Right renal cortex interstitium (tissue), 3 donors: ENCODE measurements at regions not wholly inside any gene's neighbourhood (a gene's known extent, or its start where the extent isn't known, plus 50 kb on each side); places are given as distances from the start of the nearest gene placed in this dataset.
"Not testable (repeated sequence)": the region's sequence is repeated elsewhere in the genome, so short reads cannot be mapped to it uniquely, and the experiment has no call there.

Experiments used
- DNase-seq, 3 donors: peaks; one replicate each; pipeline ENCODE4 v3.0.0-alpha.2; 2013; ENCODE audit warnings: low read depth in 3 of 3, low spot score in 2 of 3

DNA sequence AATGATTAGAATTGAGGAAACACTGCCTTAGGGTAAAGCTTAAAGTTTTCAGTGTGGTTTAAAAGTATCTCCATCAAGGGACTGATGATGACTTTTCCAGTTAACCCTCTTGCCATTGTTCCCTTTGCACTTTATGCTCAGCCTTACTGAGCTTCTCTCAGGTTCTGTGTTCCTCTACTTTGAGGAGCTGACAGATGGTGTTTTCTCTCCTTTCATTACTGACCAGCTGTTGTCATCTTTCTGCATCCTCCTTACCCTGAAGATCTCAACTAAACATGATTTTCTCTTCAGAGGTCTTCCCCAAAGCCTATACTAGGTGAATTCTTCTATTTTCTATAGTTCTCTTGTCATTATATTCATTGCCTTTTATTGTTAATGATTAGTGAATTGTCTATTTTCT, 475.6 kb upstream of the SYNCRIP start:
- no peak for DNase-seq

DNA sequence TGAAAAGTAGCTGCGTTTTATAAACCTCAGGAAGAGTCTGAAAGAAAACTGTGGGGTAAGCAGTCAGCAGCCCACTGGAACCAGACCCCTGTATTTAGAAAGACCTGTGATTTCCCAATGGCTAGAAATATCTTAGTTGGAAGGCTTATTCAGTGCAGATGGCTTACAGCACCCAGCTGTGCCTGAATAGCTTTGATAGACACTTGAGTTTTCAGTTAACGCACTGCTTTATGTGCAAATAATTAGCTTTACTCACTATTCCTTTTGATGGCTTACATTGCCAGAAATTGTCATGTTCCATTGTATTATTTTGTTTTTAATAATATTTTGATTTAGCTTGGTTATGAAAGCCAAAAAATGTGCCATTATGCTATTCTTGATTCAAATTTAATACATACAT, 465.3 kb upstream of the SYNCRIP start:
- no peak for DNase-seq

DNA sequence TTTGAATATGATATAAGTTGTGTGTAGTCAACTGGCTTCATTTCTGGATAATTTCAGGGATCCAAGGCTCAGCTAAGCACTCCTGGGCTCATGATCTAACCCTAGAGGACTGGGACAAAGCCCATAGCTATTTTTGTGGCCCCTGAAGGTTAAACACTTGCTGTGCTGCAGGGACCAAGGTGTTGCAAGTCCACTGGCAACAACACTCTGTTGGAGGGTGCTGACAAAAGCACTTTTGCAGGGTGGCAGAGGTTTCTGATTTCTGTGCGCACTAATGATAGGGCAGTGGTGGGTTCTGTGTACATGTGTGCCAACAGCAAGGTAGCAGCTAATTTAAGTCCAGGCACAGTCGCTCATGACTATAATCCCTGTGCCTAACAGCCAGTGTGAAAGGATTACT, 445.3 kb upstream of the SYNCRIP start:
- no peak for DNase-seq

DNA sequence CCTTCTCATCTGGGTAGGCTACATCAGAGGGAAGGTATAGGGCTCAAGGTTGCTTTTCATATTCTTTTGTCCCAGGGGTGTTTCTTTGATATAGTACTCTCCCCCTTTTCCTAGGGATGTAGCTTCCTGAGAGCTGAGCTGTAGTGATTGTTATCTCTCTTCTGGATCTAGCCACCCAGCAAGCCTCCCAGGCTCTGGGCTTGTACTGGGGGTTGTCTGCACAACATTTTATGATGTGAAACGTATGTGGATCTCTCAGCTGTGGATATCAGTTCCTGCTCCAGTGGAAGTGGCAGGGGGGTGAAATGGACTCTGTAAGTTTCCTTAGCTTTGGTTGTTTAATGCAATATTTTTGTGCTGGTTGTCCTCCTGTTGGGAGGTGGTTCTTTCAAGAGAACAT, 437.3 kb upstream of the SYNCRIP start:
- DNase-seq, result no peak

DNA sequence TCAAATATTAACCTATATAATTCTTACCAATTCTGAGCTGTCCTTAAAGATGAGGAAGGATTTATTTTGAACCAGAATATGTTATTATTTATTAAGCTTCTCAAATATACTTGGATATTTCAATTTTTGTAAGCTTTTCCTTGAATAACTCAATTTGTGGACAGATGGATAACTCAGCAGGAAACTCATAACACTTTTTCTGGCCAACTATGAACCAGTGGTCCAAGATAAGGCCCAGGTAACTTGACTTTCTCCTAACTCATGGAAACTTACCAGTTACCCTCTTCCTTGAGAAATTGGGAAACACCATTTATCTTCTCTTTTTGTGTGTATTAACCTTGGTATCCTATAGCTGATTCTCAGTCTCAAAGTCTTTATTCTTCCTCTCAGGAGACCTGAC, 427.5 kb upstream of the SYNCRIP start:
- DNase-seq, result no peak

DNA sequence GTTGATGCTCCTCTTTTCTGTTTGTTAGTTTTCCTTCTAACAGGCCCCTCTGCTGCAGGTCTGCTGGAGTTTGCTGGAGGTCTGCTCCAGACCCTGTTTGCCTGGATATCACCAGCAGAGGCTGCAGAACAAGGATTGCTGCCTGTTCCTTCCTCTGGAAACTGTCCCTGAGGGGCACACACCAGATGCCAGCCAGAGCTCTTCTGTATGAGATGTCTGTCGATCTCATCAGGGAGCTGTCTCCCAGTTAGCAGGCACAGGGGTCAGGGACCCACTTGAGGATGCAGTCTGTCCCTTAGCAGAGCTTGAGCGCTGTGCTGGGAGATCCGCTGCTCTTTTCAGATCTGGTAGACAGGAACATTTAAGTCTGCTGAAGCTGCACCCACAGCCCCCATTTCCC, 422.3 kb upstream of the SYNCRIP start:
- DNase-seq, result not testable (repeated sequence)

DNA sequence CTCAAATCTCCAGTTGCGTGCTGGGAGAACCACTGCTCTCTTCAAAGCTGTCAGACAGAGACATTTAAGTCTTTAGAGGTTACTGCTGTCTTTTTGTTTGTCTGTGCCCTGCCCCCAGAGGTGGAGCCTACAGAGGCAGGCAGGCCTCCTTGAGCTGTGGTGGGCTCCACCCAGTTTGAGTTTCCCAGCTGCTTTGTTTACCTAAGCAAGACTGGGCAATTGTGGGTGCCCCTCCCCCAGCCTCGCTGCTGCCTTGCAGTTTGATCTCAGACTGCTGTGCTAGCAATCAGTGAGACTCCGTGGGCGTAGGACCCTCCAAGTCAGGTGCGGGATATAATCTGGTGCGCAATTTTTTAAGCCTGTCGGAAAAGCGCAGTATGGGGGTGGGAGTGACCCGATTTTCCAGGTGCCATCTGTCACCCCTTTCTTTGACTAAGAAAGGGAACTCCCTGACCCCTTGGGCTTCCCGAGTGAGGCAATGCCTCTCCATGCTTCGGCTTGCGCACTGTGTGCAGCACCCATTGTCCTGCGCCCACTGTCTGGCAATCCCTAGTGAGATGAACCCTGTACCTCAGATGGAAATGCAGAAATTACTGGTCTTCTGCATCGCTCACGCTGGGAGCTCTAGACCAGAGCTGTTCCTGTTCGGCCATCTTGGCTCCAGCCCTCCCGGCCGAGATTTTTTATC, 414.8 kb upstream of the SYNCRIP start:
- DNase-seq, result not testable (repeated sequence)

DNA sequence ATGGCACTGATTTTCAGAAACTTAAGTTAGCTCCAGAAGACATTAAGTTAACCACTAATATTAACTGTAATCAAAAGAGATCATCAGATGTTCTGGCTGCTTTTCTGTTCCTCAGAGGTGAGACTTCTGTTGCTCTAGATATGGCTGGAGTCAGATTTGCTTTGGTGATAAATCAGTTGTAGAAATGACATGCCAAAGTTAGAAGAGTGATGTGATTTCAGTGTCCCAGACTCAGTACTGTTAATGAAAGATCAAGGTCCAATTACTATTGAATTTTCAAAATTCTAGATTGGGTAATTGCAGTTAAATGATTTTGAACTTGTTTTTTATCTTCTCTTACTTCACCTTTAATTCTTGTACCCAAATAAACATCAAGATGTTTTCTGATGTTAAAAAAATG, 402.4 kb upstream of the SYNCRIP start:
- no peak for DNase-seq

DNA sequence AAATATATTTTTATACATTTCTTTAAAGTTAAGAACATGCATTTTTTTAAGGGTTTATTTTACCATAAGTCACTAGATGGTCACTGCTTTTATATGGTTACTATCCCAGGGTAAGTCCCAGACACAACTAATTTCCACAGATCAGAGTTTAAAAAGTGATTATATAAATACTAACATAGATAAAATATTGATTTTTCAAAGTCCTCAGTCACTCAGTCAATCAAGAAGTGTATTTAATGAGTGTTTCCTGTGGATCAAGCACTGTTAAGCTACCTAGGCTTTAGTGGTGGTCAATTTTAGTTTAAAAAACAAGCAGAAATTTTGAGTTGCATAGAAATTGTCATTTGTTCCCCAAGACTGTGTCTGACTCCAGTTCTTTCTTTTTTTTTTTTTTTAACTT, 399.5 kb upstream of the SYNCRIP start:
- no peak for DNase-seq

DNA sequence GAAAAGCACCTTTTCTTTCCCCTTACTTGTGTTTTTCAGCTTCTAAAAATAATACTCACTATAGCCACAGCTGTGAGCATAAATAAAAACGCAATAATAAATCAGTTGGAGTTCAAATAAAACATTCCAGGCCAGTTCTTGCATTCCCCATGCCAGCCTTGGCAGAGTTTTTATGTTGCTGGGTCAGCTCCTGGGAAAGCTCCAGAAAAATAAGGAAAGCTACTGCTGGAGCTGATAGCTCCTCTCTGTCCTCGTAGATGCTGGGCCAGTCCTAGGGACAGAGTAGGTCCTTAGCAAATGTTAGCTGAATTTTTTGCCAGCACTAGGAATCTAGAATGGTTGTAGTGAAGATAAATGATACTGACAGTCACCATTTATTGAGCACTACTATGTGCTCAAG, 389.0 kb upstream of the SYNCRIP start:
- DNase-seq, result no peak

DNA sequence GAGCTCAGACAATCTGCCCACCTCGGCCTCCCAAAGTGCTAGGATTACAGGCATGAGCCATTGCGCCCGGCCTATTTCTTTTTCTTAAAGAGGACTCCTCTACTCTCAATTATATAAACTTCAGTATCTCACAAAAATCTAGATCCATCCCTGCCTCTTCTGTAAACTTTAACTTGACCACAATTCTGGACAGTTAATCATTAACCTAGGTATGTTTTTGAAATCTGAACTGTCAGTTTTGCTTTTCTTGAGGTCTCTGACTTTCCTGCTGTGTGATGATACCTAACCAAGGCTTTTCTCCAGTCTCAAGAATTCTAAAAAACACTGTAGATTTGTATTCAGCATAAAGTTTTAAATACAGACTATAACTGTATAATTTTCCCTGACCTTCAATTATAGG, 388.2 kb upstream of the SYNCRIP start:
- DNase-seq, result no peak

DNA sequence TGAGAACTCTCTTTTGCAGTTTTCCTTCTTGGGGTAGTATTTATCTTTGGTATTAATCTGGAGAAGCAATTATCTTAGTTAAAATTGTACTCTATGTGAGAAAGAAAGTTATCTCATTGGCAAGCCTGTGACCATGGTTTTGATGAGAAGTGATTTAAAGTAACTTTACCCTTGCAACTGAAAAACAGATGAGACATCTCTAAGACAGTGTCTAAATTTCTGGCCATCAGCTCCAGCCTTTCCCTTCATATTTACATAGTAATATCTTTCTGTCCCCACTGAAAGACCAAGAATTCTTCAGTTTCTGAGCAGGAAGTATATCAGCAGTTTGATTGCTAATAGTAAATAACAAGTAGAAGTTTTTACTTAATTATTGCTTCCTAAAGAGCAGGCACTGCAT, 386.1 kb upstream of the SYNCRIP start:
- DNase-seq, result no peak

DNA sequence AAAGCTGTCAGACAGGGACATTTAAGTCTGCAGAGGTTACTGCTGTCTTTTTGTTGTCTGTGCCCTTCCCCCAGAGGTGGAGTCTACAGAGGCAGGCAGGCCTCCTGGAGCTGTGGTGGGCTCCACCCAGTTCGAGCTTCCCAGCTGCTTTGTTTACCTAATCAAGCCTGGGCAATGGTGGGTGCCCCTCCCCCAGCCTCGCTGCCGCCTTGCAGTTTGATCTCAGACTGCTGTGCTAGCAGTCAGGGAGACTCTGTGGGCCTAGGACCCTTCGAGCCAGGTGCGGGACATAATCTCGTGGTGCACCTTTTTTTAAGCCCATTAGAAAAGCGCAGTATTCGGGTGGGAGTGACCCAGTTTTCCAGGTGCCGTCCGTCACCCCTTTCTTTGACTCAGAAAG, 384.2 kb upstream of the SYNCRIP start:
- DNase-seq, result not testable (repeated sequence)

DNA sequence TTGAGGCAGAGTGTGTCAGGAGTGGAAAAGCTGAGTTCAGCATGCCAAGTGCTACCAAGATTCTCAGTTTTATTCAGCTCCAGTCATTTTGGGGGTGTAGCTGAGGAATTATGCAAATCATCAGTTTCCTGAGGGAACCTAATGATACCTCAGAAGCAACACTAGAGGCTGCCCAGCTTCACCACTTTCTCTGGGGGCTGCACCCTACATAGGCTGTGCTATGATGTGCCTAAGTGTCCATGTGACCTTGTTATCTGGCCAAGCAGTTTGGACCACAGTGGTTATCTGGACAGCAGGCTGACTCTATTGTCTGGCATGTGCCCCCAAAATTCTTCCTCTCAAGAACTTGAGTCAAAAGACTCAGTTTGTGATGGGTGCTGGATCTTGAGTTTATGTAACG, 374.6 kb upstream of the SYNCRIP start:
- DNase-seq, result no peak

DNA sequence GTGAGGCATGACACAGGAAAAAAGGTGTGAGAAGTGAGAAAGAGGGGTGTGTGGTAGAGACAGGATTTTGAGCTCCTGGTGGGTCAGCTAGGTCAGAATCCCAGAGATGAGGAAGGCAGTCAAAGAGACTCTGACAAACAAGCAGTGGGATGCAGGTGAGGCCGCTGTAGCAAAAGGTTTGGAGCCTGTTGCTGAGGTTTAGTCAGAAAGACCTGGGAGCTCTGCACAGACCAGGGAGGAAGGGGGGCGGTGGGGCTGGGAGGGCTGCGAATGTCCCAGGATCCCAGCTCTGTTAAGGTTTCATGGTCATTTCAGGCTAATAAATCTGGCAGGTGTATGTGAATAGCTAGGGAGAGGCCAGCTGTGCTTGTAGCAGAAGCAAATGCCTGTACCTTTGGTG, 373.9 kb upstream of the SYNCRIP start:
- no peak for DNase-seq

DNA sequence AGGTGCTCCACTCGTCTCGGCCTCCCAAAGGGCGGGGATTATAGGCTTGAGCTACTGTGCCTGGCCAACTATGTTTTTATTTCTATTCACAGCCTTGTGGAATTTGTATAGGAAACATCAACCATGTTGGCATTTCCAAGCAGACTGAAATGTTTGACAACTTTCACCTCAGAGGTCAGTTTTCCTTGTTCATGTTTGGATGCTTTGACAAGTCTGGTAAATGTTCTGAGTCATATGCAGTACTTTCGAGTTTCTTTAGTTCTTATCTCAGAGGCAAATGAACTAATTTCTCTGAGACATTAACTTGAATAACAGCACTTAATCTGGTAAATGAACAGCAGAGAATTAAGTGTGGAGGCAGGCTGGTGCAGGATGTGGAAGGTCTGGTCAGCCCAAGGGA, 373.4 kb upstream of the SYNCRIP start:
- no peak for DNase-seq

DNA sequence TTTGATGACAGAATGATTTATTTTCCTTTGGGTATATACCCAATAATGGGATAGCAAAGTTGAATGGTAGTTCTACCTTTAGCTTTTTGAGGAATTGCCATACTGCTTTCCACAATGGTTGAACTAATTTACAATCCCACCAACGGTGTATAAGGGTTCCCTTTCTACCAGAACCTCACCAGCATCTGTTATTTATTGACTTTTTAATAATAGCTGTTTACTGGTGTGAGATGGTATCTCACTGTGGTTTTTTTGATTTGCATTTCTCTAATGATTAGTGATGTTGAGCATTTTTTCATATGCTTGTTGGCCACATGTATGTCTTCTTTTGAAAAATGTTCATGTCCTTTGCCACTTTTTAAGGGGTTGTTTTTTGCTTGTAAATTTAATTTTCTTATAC, 370.3 kb upstream of the SYNCRIP start:
- DNase-seq, result not testable (repeated sequence)

DNA sequence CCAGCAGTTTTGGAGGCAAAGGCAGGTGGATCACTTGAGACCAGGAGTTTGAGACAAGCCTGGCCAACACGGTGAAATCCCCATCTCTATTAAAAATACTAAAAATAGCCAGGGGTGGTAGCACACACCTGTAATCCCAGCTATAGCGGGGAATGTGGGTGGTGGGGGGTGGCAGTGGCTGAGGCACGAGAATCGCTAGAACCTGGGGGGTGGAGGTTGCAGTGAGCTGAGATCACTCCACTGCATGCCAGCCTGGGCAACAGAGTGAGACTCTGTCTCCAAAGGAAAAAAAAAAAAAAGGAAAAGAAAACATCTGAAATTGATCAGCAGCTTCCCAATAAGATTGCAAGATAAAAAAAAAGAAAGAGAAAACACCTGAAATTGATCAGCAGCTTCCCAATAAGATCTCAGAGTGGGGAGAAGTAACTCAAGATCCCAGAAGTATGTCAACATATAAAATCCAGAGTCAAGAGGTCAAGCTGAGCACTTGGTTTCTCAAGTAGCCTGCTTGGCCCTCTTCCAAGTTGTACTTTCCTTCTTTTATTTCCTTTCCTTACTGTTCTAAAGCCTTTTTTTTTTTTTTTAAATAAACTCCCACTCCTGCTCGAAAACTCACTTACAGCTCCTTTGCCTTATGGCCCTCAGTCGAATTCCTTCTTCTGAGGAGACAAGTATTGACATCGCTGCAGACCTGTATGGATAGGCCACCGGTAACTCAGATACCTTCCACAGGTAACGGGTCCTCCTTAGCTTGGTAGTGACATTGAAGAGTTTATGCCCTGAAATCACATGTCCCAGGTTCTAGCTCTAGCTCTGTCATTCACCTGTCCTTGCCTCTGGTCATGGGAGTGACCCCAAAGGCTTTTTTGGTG, 368.5 kb upstream of the SYNCRIP start:
- DNase-seq, result no peak

DNA sequence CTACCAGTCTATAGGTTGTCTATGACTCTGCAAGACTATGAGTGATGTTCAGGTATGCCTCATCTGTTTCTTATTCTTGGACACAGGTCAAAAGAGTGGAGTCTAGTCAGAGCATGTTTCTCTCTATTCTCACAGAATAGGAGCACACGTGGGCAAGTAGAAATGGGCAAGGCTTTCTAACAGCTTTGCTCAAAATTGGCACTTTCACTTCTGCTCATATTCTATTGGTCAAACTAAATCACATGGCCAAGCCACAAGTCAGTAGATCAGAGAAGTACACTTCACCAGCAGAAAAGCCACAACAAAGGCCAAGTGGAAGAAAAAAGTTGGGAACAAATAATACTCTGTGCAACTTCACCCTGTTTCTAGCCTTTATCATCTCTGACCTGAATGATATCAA, 354.5 kb upstream of the SYNCRIP start:
- no peak for DNase-seq

DNA sequence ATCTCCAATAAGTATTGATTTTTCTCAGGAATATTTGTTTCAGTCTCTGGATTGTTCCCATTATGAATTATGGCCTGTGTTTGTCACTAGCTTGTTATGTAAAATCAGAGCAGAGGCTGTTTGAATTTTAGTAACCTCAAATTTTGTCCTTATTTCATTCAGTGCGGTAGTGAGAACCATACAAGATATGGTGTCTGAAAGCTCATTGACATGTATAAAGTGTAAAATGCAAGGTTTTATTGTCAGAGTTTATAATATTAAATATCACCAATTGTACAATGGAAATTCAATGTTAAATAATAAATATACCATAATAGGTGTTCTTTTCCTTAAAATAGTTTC, 353.3 kb upstream of the SYNCRIP start:
- no peak for DNase-seq

DNA sequence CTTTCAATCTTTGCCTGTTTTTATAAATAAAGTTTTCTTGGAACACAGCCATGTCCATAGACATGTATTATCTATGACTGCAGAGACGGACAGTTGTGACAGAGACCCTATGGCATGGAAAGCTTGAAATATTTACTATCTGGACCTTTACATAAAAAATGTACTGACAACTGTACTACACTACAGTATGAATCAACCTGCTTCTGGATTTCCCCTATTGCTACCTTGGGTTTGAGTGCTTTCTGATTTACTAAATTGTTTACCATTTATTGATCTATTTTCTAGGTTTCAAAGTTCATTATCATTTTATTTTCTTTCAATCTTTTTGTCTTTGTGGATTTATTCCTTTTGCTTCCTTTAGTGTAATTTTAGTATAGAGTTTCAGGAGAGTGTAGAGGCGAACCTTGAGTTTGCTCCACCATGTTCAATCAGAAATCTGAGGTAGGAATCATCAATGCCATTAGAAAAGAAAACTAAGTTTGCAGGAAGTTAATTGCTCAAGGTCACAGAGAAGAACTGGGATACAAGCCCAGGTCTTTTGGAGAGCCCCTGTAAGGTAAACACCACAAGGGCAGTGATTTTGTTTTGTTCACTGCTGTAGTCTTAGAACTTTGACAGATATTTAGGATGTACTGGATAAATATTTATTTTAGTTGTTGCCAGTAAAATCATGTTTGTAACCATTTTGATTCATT, 352.8 kb upstream of the SYNCRIP start:
- DNase-seq, result no peak

DNA sequence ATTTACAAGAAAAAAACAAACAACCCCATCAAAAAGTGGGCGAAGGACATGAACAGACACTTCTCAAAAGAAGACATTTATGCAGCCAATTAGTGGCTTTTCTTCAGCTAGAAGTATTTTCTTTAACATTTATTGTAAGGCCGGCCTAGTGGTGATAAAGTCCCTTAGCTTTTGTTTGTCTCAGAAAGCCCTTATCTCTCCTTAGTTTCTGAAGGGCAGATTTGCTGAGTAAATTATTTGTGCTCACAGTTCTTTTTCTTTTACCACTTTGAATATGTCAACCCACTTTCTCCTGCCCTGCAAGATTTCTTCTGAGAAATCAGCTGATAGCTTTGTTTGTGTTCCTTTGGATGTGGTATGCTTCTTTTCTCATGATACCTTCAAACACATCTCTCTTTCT, 344.0 kb upstream of the SYNCRIP start:
- DNase-seq, result no peak
